ENCODE measurements at regions not wholly inside any gene's neighbourhood (a gene's known extent, or its start where the extent isn't known, plus 50 kb on each side); places are given as distances from the start of the nearest gene placed in this dataset.

GRCh38 chr6:164152611-164153010, 738.1 kb downstream of the QKI start:
- DNase-seq = no peak

- DNase-seq = no peak
Measured at GRCh38 chr6:164151161-164152120, 736.9 kb downstream of the QKI start.

GRCh38 chr6:164150232-164150631, 735.7 kb downstream of the QKI start:
- no peak for DNase-seq

- no peak for DNase-seq
Measured at GRCh38 chr6:164148788-164149187, 734.3 kb downstream of the QKI start.

- no peak for DNase-seq
Measured at GRCh38 chr6:164144316-164144715, 729.8 kb downstream of the QKI start.

- DNase-seq = no peak
Measured at GRCh38 chr6:164142322-164142721, 727.8 kb downstream of the QKI start.

- no peak for DNase-seq
Measured at GRCh38 chr6:164135511-164136132, 721.1 kb downstream of the QKI start.

- no peak for DNase-seq
Measured at GRCh38 chr6:164133095-164133494, 718.6 kb downstream of the QKI start.

GRCh38 chr6:164130585-164130984, 716.1 kb downstream of the QKI start:
- no peak for DNase-seq

- DNase-seq = no peak
Measured at GRCh38 chr6:164130151-164130550, 715.6 kb downstream of the QKI start.

- no peak for DNase-seq
Measured at GRCh38 chr6:164129218-164129617, 714.7 kb downstream of the QKI start.

GRCh38 chr6:164128101-164128500, 713.6 kb downstream of the QKI start:
- no peak for DNase-seq

- no peak for DNase-seq
Measured at GRCh38 chr6:164124986-164125385, 710.5 kb downstream of the QKI start.

GRCh38 chr6:164124473-164124872, 710.0 kb downstream of the QKI start:
- no peak for DNase-seq

- DNase-seq = no peak
Measured at GRCh38 chr6:164122109-164122508, 707.6 kb downstream of the QKI start.

GRCh38 chr6:164121527-164121926, 707.0 kb downstream of the QKI start:
- DNase-seq = no peak

- no peak for DNase-seq
Measured at GRCh38 chr6:164114651-164115050, 700.1 kb downstream of the QKI start.

- DNase-seq = no peak
Measured at GRCh38 chr6:164114051-164114450, 699.5 kb downstream of the QKI start.

- no peak for DNase-seq
Measured at GRCh38 chr6:164113637-164114036, 699.1 kb downstream of the QKI start.

- DNase-seq = no peak
Measured at GRCh38 chr6:164109770-164110140, 695.2 kb downstream of the QKI start.

- DNase-seq = peak in 1 of 2 donors; percentile 16
Measured at GRCh38 chr6:164108869-164109769, 694.6 kb downstream of the QKI start.

- no peak for DNase-seq
Measured at GRCh38 chr6:164108092-164108491, 693.6 kb downstream of the QKI start.
